SK-N-MC (cell line): ENCODE measurements at regions not wholly inside any gene's neighbourhood (a gene's known extent, or its start where the extent isn't known, plus 50 kb on each side); places are given as distances from the start of the nearest gene placed in this dataset.

Experiments used
- EZH2 ChIP-seq: fragments of 200-600 bp; sonication (generic); IDR thresholded peaks from one replicate; pipeline ENCODE4 v1.6.1; 2017; ENCODE audit warnings: antibody characterized with exemption
- FOXP2 ChIP-seq: optimal IDR thresholded peaks from 2 replicates; pipeline ENCODE3; 2011; ENCODE audit warnings: mild to moderate bottlenecking, moderate library complexity; ENCODE audit not compliant: insufficient read depth; ENCODE audit errors: extremely low read length, control extremely low read depth
- POLR2AphosphoS5 ChIP-seq: IDR thresholded peaks from 2 replicates; pipeline ENCODE4 v1.6.1; 2012; ENCODE audit warnings: mild to moderate bottlenecking, low read depth, low read length, borderline replicate concordance

DNA sequence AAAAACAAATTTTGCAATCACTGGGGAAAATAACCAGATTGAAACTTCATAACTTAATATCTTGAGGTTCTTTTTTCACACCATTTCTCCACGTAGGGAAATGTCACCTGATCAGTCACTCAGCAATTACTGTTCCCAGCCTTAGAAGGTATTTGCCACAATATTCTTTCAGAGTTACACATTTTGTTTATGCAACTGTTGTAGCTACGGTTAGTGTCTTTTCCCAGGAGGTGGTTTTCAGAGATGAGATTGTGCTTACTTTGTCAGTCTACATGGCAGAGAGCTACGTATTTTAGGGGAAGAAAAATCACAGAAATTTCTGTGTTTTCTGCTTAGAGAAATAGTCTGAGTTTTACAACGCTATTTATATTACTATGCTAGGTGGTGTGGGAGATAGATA lies 792.8 kb upstream of the B3GALT2 start:
- no peak for TF ChIP-seq EZH2
- no peak for TF ChIP-seq POLR2AphosphoS5
- no peak for TF ChIP-seq FOXP2
